Activated CD4-positive, alpha-beta T cell treated with anti-CD3 and anti-CD28 coated beads, Interleukin-2, amount 50 U/mL, for 24 hours (primary cell): ENCODE measurements at regions not wholly inside any gene's neighbourhood (a gene's known extent, or its start where the extent isn't known, plus 50 kb on each side); places are given as distances from the start of the nearest gene placed in this dataset.
"Not testable (repeated sequence)": the region's sequence is repeated elsewhere in the genome, so short reads cannot be mapped to it uniquely, and the experiment has no call there.

ENCODE experiments used
- DNase-seq, 2 donors: peaks; one replicate each; pipeline ENCODE4 v3.0.0-alpha.2; 2020; ENCODE audit warnings: low read depth in 1 of 2, low spot score in 1 of 2

DNA sequence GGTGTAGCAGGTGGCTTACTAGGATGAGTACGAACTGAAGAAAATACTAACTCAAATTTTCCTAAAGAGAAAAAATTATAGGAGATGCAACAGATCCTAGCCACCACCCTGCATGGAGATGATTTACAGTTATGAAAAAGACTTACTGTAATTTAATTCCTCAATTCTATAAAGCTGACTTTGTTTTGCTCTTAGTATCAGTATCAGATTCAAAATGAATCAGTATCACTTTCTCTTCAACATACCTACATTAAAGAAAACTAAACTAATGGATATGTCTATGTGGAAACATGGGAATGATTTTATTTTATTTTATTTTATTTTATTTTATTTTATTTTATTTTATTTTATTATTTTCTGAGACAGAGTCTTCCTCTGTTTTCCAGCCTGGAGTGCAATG is 525.8 kb downstream of the NLGN4X start:
- no peak for DNase-seq

DNA sequence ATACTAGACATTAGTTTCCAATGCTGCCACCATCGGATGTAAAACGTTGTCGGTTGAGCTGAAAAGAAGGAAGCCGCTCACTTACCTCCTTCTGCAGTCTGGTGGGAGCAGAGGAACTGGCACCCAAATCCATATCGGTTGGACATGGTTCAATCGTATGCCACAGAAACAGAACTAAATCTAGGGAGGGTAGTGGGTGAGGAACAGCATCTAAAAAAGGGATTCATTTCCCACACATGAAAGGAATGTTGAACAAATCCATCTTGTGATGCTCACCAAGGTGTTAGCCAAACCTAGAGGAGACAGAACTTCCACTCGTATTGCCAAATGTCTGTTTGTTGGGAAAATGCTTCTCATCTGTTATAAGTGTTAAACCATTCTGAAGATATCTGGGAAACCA is 532.7 kb downstream of the NLGN4X start:
- no peak for DNase-seq

DNA sequence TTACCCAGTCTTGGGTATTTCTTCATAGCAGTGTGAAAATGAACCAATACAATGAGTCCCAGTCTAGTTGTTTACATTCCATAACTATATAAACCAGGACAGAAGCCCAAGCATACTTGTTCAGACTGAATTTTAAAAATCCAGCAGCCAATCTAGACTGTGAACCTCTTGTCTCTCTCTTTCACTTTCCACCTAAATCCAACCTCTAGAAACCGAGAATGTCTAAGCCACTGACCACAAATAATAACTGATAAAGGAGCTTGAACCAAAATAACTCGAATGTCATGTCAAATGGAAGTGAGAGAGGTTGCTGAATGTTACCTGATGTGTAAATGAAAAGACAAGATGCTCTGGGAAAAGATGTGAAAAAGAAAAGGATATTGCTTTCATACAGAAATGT is 544.7 kb downstream of the NLGN4X start:
- no peak for DNase-seq

DNA sequence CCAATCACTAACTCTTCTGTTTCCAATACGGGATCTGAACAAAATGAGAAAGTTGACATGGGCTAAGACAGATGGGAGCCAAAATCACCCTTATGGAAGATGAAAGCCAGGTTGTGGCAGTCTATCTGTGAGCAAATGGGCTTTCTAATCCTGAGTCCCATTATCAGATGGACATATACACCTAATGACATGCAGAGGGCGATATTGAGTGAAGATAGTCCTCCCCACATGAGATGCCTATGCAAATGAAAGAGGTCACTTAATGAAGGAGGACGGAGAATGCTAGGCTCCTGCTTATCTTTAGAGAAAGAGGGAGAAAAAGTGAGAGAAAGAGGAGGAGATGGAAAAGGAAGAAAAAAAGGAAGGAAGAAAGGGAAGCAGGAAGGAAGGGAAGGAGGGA is 547.5 kb downstream of the NLGN4X start:
- no peak for DNase-seq

DNA sequence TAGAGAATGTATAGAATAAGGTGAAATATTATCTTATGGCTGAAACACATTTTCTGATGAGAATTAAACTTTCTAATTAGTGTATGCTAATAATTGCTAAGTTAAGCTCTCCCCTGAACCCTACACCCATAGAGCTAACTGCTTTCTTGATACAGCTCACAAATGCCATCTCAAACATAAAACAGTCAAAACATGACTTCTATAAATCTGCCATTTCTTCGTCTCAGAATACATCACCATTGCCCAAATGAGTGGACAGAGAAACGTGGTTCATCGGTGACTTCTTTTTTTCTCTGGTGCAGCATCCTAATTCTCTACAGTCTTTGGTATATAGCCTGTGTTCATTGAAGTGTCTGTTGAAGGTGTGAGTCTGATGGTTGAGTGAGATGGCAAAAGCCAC is 554.6 kb downstream of the NLGN4X start:
- no peak for DNase-seq

DNA sequence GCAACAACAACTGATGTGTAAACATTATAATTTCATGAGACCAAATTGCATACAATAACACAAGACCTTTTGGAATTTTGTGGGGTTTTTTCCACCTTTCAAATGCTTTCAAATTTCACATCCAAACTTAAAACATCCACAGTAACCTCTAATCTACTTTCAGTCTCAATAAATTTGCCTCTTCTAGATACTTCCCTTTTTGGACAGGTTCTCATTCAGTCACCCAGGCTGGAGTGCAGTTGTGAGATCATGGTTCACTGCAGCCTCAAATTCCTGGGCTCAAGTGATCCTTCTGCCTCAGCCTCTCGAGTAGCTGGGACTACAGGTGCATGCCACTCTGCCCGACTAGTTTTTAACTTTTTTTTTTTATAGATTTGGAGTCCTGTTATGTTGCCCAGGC is 556.6 kb downstream of the NLGN4X start:
- DNase-seq = no peak

DNA sequence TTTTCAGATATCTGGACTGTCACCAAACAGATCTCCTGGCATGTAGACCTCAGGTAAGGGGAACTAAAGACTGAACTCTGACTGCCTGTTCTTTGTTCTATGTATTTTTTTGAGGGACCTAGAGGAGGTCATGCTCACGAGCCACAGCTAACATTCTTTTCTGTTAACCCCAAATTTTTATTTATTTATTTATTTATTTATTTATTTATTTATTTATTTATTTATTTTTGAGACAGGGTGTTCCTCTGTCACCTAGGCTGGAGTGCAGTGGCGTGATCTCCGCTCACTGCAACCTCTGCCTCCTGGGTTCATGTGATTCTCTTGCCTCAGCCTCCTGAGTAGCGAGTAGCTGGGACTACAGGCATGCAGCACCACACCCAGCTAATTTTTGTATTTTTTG is 562.0 kb downstream of the NLGN4X start:
- not testable (repeated sequence) for DNase-seq

DNA sequence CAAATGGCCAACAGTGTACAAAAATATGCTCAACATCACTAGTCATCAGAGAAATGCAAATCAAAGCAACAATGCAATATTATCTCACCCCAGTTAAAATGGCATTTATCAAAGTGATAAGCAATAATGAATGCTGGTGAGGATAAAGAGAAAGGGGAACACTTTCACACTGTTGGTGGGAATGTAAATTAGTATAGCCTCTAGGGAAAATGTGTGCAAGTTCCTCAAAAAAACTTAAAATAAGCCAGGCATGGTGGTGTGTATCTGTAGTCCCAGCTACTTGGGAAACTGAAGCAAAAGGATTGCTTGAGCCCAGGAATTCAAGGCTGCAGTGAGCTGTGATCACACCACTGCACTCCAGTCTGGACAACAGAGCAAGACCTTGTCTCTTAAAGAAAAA is 572.1 kb downstream of the NLGN4X start:
- no peak for DNase-seq

DNA sequence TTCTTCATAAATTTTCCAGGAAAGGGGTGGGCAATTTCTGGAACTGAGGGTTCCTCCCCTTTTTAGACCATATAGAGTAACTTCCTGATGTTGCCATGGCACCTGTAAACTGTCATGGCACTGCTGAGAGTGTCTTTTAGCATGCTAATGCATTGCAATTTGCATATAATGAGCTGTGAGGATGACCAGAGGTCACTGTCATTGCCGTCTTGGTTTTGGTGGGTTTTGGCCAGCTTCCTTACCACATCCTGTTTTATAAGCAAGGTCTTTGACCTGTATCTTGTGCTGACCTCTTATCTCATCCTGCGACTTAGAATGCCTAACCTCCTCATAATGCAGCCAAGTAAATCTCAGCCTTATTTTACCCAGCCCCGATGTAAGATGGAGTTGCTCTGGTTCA is 577.8 kb downstream of the NLGN4X start:
- DNase-seq = no peak

DNA sequence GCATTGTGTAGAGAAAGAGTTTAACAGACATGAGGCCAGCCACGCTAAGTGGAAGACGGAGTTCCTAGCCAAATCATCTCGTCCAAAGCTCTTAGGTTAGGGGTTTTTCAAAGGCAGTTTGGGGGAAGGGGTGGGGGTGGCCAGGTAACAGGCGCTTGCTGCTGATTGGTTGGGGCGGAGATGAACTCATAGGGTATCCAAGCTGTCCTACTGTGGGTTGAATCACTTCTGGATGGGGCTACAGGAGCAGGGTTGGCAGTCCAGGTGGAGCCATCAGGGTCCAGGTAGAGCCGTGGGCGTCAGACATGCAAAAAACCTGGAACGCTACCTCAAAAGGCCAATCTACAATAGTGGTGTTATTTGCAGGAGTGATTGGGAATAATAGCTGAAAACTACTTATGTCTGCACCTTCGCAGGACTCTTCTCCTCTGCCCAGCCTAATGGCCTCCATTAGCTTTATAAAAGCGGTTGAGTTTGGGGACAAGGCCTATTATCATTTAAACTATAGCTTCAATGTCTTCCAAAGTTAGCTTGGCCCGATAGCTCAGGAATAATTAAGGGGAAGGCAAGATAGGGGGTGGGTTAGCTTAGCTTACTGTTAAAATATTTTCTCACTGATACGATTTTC is 579.6 kb downstream of the NLGN4X start:
- DNase-seq = no peak

DNA sequence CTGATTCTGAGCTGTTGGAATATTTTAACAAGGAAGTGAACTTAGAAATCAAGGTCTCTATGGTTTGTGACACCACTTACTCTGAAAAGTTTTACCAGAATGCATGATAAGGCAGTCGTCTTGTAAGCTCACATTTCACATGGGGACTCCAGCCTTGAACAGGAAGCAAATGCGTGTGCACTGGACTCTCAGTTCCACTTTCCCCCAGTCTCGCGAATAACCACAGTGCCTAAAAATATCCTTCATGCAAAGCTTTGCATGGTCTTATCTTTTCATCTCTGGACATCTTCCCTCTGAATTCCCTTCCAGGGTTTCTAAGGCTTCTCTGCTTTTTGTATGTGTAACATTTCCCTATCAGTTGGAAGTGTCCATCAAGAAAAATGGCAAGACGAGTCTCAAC is 581.8 kb downstream of the NLGN4X start:
- no peak for DNase-seq

DNA sequence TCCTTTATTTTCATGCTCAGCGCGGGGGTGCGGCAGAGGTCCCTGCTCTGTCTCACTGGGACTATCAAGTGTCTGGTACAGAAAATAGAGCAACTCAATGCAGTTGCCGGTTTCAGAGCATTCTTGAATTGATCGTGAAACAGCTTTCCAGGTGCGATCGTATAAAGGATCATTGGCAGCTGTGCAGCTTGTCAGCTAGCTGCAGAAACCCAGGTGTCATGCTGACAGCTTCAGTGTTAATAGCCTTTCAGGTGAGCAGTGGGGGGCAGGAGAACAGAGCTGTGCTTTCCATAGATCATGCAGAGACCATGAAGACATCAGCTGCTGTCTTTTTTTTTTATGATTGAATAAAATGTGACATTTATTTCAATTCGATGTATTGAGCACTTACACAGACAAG is 583.9 kb downstream of the NLGN4X start:
- DNase-seq = no peak

DNA sequence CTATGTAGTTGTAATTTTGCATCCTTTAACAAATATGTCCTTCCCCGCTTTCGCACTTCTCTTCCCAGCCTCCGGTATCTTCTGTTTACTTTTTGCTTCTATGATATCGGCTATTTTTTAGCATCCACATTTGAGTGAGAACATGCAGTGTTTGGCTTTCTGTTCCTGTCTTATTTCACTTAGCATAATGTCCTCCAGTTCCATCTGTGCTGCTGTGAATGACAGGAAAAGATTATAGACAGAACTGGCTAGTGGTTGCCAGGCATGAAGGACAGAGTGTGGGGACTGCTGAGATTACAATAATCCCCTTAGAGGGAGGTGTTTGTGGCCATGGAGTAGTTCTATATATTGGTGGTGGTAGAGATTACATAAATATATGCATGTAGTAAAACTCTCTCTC is 588.6 kb downstream of the NLGN4X start:
- DNase-seq = no peak

DNA sequence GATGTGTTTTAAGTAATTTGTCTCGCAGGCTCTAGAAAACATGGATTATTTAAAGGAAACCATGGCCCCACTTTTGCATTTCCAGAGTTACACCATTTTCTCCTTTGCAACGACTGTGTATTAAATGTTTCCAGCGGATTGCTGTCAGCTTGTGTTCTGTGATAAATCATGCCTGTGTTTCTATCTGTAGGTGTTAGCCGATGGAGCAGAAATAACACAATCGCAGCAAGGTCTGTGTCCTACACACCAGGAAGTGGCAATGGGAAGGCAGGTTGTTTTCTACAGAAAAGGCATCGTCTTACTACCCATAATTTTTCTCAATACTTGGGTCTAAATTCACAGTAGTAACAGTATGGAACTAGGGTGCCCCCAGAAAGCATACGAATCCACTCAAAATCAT is 590.1 kb downstream of the NLGN4X start:
- DNase-seq = no peak

DNA sequence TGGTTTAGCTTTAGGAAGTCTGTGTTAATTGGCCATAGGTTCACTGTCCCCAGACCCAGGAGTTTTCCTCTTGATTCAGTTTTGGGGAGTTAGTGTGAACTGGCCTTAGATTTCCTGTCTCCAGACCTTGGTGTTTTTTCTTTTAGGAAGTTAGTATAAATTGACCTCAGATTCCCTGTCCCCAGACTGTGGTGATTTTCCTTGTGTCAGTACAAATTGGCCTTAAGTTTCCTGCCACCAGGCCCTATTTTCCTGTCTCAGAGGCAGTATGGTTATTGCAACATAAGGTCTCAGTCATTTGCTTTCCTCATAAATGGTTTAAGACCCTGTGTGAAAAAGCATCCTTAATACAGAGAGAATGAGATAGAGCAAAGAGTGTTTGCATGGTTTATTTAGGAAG is 595.8 kb downstream of the NLGN4X start:
- no peak for DNase-seq

DNA sequence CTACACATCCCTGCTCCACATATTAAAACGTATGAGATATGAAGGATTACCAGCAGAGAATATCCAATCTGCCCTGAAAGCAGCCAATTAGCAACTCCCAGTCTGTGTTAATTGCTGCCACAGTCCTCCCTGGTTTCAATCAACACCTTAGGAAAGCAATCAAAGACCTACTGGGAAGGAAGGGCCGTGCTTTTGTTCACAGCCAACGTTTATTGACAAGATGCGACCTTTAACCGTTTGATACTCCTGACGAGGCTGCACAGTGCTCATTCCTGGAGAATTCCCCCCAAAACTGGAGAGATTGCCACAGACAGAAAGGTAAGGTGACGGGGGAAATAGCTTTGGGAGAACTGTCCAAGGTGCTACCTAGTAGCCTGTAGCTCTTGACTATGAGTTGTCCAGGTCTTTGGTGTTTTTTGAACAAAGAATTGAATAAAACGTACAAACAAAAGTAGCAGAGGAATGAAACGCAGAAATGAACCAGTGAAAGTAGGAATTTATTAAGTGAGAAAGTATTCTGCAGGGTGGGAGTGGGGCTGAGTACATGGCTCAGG is 596.5 kb downstream of the NLGN4X start:
- DNase-seq = no peak

DNA sequence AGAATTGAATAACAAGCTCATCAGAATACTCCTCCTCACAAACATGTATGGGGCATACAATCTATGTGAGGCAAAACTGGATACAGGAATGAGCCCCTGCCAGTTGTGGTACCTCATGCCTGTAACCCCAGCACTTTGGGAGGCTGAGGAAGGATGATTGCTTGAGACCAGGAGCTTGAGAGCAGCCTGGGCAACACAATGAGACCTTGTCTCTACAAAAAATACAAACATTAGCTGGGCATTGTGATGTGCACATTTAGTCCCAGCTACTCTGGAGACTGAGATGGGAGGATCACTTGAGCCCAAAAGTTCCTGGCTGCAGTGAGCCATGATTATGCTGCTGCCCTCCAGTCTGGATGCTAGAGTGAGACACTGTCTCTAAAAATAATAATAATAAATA is 611.0 kb downstream of the NLGN4X start:
- DNase-seq = no peak

DNA sequence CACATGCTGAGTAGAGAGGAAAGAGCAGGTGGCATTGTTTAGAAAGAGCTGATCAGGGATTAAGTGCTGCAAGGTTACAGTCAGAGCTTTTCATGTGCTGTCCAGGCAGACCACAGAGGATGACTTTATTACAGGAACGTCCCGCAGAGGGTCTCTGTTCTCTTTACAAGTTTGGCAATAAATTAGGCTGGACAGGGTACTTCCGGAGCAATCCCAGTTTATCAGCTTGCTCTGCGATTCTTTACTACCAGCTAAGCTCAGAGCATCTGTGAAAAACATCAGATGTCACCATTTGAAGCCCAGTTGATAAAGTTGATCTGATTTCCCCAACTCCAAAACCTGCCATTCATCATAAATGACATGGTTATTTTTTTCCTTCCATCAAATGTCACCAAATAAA is 633.1 kb downstream of the NLGN4X start:
- no peak for DNase-seq

DNA sequence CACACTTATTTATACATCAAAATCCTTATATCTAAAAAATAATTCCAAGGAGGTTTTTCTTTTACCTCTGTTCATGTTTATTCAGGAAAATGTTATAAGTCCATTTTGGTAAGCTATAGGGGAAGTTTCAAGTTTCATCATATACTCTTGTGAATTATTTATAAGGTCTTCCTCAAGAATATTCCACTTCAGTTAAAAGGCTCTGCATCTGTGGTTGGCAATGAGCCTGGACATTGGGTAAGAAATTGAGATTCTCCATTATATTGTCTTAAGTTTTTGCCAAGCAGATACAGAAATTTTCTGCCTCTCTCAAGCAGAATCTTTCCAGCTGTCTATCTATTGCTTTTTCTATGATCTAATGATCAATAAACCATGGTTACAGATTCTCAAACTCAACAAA is 641.9 kb downstream of the NLGN4X start:
- DNase-seq = no peak

DNA sequence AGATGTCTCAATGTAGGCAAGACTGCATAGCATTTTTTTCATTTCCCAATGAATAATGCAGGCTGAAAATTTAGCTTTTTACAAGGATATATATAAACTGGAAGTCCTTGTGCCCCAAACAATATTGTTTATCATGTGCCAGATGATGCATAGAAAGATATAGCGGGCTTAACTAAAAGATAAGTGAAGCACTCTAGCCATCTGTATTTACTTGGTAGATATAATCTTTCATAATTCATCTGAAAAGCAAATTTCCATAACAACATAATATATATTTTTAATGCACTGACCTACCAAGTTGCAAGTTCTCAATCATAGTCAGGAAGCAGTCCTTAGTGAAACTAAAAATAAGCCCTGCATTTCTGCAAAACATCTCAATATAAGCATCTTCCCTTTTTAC is 653.3 kb downstream of the NLGN4X start:
- DNase-seq = no peak

DNA sequence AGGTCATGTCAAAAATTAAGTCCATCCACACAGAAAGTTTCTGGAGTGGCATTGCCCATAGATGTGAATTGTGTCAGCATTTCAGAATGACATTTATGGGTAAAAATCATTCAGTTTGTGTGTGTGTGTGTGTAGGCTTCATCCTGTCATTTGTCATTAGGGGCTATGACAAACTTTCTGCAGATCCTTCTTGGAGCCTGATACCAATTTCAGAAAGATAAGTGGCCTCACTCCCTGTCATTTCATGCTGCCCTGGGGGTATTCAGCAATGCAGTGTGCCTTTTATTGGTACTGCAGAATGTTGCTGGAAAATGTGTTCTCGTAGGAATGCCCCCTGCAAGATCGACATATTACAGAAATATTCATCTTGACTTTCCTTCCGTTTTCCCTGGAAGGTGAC is 659.7 kb downstream of the NLGN4X start:
- DNase-seq = no peak

DNA sequence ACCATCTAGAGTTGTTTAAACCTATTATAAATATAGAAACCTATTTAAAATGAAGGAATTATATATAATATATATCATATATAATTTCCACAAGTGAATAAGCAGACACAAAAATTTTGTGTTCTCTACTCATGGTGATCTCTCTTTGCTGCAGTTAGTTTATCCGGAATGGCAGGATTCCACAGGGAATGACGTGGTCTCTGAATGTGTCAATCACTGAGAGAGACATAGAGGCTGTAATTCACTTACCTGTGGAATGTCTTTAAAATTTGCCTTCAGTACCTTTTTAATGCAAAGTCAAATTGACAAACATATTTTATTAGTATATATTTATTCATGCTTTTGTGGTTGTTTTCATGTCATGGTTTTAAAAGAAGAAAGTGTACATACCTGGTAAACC is 669.3 kb downstream of the NLGN4X start:
- no peak for DNase-seq

DNA sequence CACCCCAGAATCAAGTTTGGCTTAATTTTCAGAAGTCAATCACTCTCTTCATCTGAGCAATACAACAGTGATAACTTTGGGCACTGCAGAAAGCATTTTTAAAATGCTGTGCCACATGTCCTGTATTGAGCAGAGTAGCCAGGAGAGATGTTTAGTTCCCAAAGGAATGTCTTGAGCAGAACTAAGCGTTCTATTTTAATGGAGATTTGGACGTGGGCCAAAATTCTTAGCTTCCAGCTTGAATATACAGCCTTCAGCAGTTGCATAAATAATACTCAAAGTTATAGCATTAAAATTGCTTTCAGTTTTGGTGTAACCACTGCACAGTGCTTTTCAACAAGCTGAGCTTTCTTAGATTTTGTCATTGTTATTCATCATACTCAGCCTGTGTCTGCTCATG is 679.2 kb downstream of the NLGN4X start:
- DNase-seq = no peak

DNA sequence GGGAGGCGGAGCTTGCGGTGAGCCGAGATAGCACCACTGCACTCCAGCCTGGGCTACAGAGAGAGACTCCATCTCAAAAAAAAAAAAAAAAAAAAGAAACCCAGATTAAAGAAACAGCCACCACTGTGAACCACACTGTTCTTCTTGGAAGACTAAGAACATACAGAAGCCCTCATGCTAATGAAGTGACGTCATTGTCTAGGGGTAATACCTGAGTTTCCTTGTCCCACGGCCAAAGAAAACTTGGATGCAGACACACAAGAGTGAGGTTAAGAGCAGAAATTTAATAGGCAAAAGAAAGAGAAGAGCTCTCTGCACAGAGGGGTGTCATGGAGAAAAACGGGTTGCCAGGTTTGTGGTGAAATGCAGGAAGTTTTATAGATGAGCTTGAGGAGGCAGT is 691.6 kb downstream of the NLGN4X start:
- DNase-seq = no peak
